Astrocyte of the spinal cord (primary cell): ENCODE measurements at regions not wholly inside any gene's neighbourhood (a gene's known extent, or its start where the extent isn't known, plus 50 kb on each side); places are given as distances from the start of the nearest gene placed in this dataset.
A peak's percentile ranks its signal among the peaks of the same experiment; 100 is the strongest.

Experiments used
- DNase-seq: peaks from one replicate; pipeline ENCODE4 v3.0.0; 2011; ENCODE audit warnings: low read depth, low spot score
- H3K4me3 ChIP-seq: 2 replicates; pipeline ENCODE4 v1.5.1; 2011; ENCODE audit warnings: low read depth, mild to moderate bottlenecking, low read length, moderate library complexity
- in situ Hi-C: cut with HindIII; loops from 2 replicates; pipeline ENCODE4 v1.10.0; 2017; ENCODE audit warnings: low sequenced_read_pairs
- TF ChIP-seq, protein P1 (sequence below): IDR thresholded peaks from 2 replicates; pipeline ENCODE4 v1.5.1; 2012; ENCODE audit warnings: low read depth, mild to moderate bottlenecking, low read length, inconsistent platforms

DNA sequence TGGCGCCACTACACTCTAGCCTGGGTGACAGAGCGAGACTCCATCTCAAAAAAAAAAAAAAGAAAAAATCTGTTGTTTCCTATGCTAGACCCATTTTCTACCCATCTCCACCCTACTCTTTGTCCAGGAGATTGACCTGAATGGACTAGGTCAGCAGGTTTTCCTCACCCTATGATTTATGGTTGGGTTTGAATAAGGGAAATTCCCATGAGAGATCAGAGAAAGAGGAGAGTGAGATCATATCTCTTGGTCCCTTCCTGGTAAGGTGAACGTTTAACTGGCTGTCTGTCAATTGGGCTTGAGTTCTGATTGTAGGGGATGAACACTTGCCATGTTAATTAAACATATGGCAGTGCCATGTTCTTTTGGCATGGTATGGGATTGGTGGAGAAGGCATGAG is 387.4 kb downstream of the MAN2A1 start:
- TF ChIP-seq, protein P1, sequence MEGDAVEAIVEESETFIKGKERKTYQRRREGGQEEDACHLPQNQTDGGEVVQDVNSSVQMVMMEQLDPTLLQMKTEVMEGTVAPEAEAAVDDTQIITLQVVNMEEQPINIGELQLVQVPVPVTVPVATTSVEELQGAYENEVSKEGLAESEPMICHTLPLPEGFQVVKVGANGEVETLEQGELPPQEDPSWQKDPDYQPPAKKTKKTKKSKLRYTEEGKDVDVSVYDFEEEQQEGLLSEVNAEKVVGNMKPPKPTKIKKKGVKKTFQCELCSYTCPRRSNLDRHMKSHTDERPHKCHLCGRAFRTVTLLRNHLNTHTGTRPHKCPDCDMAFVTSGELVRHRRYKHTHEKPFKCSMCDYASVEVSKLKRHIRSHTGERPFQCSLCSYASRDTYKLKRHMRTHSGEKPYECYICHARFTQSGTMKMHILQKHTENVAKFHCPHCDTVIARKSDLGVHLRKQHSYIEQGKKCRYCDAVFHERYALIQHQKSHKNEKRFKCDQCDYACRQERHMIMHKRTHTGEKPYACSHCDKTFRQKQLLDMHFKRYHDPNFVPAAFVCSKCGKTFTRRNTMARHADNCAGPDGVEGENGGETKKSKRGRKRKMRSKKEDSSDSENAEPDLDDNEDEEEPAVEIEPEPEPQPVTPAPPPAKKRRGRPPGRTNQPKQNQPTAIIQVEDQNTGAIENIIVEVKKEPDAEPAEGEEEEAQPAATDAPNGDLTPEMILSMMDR: no peak
- DNase-seq: no peak
- no peak overlapping the region for H3K4me3 ChIP-seq
- in situ Hi-C loops: no loop called here

DNA sequence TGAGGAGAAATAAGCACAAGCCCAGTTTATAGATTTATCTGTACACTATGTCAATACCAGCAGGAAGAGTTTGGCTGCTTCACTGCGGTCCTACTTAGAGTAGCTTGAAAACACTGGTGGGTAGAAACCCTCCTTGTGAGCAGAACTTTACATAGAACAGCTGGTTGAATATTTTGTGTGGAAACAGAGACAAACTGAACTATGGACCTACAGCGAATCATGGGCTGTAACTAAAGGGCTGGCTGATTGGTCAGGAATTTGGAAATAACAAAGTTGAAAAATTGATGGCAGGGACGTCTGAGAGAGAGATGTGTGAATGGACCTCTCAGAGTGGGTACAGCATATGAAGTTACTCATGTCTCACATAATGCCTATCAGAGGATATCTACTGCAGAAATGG is 392.5 kb downstream of the MAN2A1 start:
- in situ Hi-C loops: no loop called here
- DNase-seq: no peak
- TF ChIP-seq, protein P1: no peak
- no peak overlapping the region for H3K4me3 ChIP-seq

DNA sequence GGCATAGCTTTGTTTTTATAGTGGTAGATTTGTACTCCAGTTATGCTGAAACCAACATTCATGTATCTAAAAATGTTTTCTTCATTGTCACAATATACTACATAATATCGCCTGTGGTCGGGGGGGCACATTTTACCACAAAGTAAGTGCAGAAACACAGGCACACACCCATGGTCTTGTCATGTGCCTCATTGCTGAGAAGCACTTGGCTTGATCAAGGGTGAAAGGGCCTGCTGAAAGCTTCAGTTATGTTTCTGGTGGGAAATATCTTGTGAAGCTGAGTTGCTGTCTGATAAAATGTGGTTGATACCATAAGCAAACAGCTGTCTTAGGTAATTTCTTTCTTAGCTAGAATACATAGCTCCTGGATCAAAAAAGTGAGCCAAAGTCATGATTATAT is 393.1 kb downstream of the MAN2A1 start:
- TF ChIP-seq, protein P1: no peak
- in situ Hi-C loops: no loop called here

DNA sequence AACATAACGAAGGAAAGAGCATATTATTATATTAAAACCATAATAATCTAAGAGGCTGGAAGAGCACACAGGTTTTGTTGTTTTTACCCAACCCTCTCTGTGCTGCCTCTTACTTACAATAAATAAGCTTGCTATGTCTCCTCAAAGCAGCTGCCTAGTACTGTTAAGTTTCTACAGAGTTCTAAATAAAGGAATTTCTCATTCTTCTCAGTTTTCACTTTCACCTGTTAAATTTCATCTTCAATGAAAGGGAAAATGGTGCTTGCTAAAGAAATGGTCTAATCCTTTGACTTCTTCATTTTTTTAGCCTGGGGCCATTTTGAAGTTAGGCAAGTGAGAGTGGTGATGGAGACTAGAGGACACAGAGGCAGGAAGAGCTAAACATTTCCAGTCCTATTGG is 396.1 kb downstream of the MAN2A1 start:
- TF ChIP-seq, protein P1: no peak
- in situ Hi-C loops: no loop called here

More for the DNA sequence above, 393.1 kb downstream of the MAN2A1 start:
- H3K4me3 ChIP-seq: no peak overlapping the region
- DNase-seq: no peak

DNA sequence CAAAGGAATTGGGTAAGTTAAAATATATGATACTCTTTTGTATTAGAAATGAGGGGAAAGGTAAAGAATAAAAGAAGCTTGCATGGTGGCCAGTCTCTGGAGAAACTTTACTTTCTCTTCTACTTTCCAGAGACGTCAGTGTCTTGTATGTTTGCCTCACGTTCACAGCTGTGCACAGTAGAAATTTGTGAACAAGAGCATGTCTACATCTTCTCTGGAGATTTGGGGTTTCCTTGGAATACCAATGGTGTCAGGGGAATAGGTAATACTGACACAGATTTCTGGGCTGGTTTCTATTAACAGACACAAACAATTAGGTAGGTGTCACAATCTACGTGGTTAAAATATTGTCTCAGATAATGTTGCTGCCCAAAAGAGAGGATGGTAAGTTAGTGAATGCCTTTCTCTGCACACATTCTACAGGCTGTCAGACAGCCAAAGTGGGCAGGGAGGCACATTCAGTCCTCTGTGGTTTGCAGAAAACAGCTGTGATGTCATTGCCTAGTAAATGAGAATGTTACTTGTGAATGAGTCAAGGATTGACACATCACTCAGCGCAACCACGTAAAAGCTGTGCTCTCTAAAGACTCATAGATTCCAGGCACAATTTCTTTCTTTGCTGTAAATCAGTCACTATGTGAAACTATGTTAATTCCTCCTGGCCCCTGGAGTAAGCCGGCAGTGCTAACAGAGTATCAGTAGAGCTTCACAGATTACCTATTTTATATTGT is 397.1 kb downstream of the MAN2A1 start:
- H3K4me3 ChIP-seq: no peak overlapping the region
- TF ChIP-seq, protein P1: no peak
- peak; percentile 94 for DNase-seq
- in situ Hi-C loops: no loop called here

More for the DNA sequence above, 396.1 kb downstream of the MAN2A1 start:
- H3K4me3 ChIP-seq: no peak overlapping the region
- DNase-seq: no peak

DNA sequence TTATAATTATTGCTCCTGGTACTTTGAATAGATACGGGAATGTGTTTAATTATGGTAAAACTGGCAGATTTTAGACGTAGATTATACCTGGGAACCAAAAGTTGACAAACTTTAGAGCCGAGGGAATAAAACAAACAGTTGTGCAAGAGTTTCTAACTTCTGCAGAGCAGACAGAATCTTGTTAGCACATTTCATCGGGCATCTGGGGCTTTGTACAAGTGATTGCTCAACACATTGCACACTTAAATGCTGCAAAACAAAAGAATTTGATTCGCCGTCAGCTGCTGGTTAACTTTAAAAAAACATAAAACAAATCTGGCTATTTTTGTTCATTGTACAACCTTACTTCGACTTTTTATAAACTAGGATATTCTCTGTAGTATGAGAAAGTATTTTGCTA is 398.1 kb downstream of the MAN2A1 start:
- H3K4me3 ChIP-seq: no peak overlapping the region
- DNase-seq: no peak
- in situ Hi-C loops: no loop called here
- TF ChIP-seq, protein P1: no peak
